ENCODE measurements at regions not wholly inside any gene's neighbourhood (a gene's known extent, or its start where the extent isn't known, plus 50 kb on each side); places are given as distances from the start of the nearest gene placed in this dataset.

DNA sequence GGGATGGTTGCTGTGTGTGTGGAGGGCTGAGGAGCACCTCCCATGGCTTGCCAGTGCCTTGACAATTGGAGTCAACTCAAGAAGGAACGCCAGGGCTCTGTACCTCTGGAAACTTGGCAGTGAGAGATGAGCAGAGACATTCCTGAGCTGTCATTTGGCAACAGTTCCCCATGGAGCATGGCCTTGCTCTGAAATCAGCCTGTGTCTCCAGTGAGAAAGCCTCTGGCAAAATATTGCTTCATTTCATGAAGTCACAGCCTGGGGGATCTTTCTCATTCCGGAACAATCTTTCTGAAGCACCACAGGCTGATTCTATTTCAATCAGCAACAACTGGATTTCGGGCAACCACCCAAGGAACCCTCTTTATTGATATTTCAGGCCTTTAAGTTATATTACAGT lies 52.2 kb upstream of the FNDC1 start:
- ATAC-seq (no peak), DNase-seq (ENCODE audit: low read depth, low spot score) (no peak)
- Histone ChIP-seq H3K36me3 (ENCODE audit: control insufficient read depth, insufficient read depth, low read length) (no peaks in the 10 kb centered on the region), H3K4me1 (ENCODE audit: control insufficient read depth, insufficient read depth, low read length) (no peaks in the 10 kb centered on the region), H3K27me3 (ENCODE audit: control insufficient read depth, insufficient read depth, low read length) (no peaks in the 10 kb centered on the region; the same call in 1 of the 2 replicates), H3K27ac (ENCODE audit: low read length) (no peak overlapping the region), H3K9me3 (ENCODE audit: control insufficient read depth, insufficient read depth, low read depth, low read length) (no peaks in the 10 kb centered on the region), H3K4me3 (ENCODE audit: low read depth in 2 of 2, low read length in 2 of 2) (no peak overlapping the region)
- in situ Hi-C loops (cut with HindIII; ENCODE audit: low pct_unique_long_range_greater_than_20kb, low sequenced_read_pairs): no loop called here
- no TSS peak for BruUV-seq (replicated peaks)
- ChIA-PET POLR2A (no interaction called here), CTCF (no interaction called here)
- intact Hi-C loops (cut with micrococcal nuclease; ENCODE audit: unreplicated experiment): no loop called here
- TF ChIP-seq TCF7L2 (IDR thresholded peaks at IDR 0.05; ENCODE audit: low read depth, low read length): no peak

DNA sequence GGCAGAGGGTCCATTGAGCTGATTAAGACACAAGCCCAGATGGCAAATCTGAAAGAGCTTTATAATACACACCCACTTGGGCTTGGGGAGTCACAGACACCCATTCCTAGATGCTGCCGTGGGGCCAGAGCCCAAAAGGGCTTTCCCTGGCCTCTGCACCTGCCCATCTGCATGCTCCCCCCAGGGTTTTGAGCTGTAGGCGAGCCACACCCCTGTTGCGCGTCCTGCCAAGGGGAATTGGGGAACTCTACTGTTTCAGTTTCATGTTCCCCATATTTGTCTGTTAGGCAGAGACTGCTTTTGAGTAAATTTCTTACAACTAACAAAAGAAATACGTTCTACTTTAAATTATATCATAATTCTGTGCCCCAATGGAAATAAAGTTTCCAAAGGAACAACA lies 52.9 kb upstream of the FNDC1 start:
- in situ Hi-C loops (cut with HindIII; ENCODE audit: low pct_unique_long_range_greater_than_20kb, low sequenced_read_pairs): no loop called here
- TF ChIP-seq, protein P1, sequence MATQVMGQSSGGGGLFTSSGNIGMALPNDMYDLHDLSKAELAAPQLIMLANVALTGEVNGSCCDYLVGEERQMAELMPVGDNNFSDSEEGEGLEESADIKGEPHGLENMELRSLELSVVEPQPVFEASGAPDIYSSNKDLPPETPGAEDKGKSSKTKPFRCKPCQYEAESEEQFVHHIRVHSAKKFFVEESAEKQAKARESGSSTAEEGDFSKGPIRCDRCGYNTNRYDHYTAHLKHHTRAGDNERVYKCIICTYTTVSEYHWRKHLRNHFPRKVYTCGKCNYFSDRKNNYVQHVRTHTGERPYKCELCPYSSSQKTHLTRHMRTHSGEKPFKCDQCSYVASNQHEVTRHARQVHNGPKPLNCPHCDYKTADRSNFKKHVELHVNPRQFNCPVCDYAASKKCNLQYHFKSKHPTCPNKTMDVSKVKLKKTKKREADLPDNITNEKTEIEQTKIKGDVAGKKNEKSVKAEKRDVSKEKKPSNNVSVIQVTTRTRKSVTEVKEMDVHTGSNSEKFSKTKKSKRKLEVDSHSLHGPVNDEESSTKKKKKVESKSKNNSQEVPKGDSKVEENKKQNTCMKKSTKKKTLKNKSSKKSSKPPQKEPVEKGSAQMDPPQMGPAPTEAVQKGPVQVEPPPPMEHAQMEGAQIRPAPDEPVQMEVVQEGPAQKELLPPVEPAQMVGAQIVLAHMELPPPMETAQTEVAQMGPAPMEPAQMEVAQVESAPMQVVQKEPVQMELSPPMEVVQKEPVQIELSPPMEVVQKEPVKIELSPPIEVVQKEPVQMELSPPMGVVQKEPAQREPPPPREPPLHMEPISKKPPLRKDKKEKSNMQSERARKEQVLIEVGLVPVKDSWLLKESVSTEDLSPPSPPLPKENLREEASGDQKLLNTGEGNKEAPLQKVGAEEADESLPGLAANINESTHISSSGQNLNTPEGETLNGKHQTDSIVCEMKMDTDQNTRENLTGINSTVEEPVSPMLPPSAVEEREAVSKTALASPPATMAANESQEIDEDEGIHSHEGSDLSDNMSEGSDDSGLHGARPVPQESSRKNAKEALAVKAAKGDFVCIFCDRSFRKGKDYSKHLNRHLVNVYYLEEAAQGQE (IDR thresholded peaks at IDR 0.05; ENCODE audit: insufficient read depth in 1 of 2, low read depth in 2 of 2, low read length in 1 of 2): no peak
- TF ChIP-seq SIN3A (IDR thresholded peaks at IDR 0.05; ENCODE audit: borderline replicate concordance, insufficient read depth, low read depth, low read length): no peak
- TF ChIP-seq TCF7L2 (IDR thresholded peaks at IDR 0.05; ENCODE audit: low read depth, low read length): no peak
- TF ChIP-seq, protein P2, sequence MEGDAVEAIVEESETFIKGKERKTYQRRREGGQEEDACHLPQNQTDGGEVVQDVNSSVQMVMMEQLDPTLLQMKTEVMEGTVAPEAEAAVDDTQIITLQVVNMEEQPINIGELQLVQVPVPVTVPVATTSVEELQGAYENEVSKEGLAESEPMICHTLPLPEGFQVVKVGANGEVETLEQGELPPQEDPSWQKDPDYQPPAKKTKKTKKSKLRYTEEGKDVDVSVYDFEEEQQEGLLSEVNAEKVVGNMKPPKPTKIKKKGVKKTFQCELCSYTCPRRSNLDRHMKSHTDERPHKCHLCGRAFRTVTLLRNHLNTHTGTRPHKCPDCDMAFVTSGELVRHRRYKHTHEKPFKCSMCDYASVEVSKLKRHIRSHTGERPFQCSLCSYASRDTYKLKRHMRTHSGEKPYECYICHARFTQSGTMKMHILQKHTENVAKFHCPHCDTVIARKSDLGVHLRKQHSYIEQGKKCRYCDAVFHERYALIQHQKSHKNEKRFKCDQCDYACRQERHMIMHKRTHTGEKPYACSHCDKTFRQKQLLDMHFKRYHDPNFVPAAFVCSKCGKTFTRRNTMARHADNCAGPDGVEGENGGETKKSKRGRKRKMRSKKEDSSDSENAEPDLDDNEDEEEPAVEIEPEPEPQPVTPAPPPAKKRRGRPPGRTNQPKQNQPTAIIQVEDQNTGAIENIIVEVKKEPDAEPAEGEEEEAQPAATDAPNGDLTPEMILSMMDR (IDR thresholded peaks at IDR 0.05): no peak
- TF ChIP-seq POLR2AphosphoS5 (IDR thresholded peaks at IDR 0.05; ENCODE audit: low read depth, low read length): no peak
- no TSS peak for BruUV-seq (replicated peaks)
- Histone ChIP-seq H3K36me3 (ENCODE audit: control insufficient read depth, insufficient read depth, low read length) (no peaks in the 10 kb centered on the region), H3K27me3 (ENCODE audit: control insufficient read depth, insufficient read depth, low read length) (no peaks in the 10 kb centered on the region; the same call in 1 of the 2 replicates), H3K4me3 (ENCODE audit: low read depth in 2 of 2, low read length in 2 of 2) (no peak overlapping the region), H3K9me3 (ENCODE audit: control insufficient read depth, insufficient read depth, low read depth, low read length) (no peaks in the 10 kb centered on the region), H3K4me1 (ENCODE audit: control insufficient read depth, insufficient read depth, low read length) (no peaks in the 10 kb centered on the region), H3K27ac (ENCODE audit: low read length) (no peak overlapping the region)
- ATAC-seq: no peak
- ChIA-PET POLR2A (no interaction called here), CTCF (no interaction called here)
- no peak for DNase-seq (ENCODE audit: low read depth, low spot score)
- intact Hi-C loops (cut with micrococcal nuclease; ENCODE audit: unreplicated experiment): no loop called here

DNA sequence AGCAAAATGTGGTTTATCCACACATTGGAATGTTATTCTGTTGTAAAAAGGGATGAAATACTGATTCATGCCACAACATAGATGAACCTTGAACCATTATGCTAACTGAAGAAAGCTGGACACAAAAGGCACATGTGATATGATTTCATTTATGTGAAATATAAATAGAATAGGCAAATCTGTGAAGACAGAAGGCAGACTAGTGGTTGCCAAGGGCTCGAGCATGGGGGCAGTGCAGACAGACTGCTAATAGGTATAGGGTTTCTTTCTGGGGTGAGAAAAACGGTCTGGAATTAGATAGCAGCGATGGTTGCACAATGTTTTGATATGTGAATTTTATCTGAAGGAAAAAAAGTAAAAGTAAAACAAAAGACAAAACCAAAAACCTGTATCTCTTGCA lies 54.6 kb upstream of the FNDC1 start:
- no TSS peak for BruUV-seq (replicated peaks)
- no peaks in the 10 kb centered on the region for H3K36me3 ChIP-seq (ENCODE audit: control insufficient read depth, insufficient read depth, low read length)
- ChIA-PET CTCF (no interaction called here), POLR2A (no interaction called here)
- no peak overlapping the region for H3K27ac ChIP-seq (ENCODE audit: low read length)
- no peaks in the 10 kb centered on the region; the same call in 1 of the 2 replicates for H3K27me3 ChIP-seq (ENCODE audit: control insufficient read depth, insufficient read depth, low read length)
- H3K4me3 ChIP-seq (ENCODE audit: low read depth in 2 of 2, low read length in 2 of 2): no peak overlapping the region
- TF ChIP-seq TCF7L2 (IDR thresholded peaks at IDR 0.05; ENCODE audit: low read depth, low read length) (no peak), POLR2AphosphoS5 (IDR thresholded peaks at IDR 0.05; ENCODE audit: low read depth, low read length) (no peak), SIN3A (IDR thresholded peaks at IDR 0.05; ENCODE audit: borderline replicate concordance, insufficient read depth, low read depth, low read length) (no peak)
- TF ChIP-seq, protein P2 (IDR thresholded peaks at IDR 0.05): no peak
- TF ChIP-seq, protein P1 (IDR thresholded peaks at IDR 0.05; ENCODE audit: insufficient read depth in 1 of 2, low read depth in 2 of 2, low read length in 1 of 2): no peak
- in situ Hi-C loops (cut with HindIII; ENCODE audit: low pct_unique_long_range_greater_than_20kb, low sequenced_read_pairs): no loop called here
- no peaks in the 10 kb centered on the region for H3K4me1 ChIP-seq (ENCODE audit: control insufficient read depth, insufficient read depth, low read length)
- intact Hi-C loops (cut with micrococcal nuclease; ENCODE audit: unreplicated experiment): no loop called here
- ATAC-seq: no peak
- no peaks in the 10 kb centered on the region for H3K9me3 ChIP-seq (ENCODE audit: control insufficient read depth, insufficient read depth, low read depth, low read length)
- no peak for DNase-seq (ENCODE audit: low read depth, low spot score)
